Stomach (tissue), 8 donors: ENCODE measurements at regions not wholly inside any gene's neighbourhood (a gene's known extent, or its start where the extent isn't known, plus 50 kb on each side); places are given as distances from the start of the nearest gene placed in this dataset.
A peak's percentile ranks its signal among the peaks of the same experiment; 100 is the strongest.

Source experiments
- DNase-seq, 2 donors: peaks; one replicate each; pipeline versions ENCODE4 v3.0.0 to v3.0.0-alpha.2; 2013 to 2019
- H3K27ac ChIP-seq, 5 donors: fragments of 200-600 bp in 4 of 5; sonication (generic) in 4 of 5; one replicate each; pipeline ENCODE4 v1.5.1; 2013 to 2019; ENCODE audit warnings: mild to moderate bottlenecking in 1 of 5, moderate library complexity in 1 of 5
- H3K27me3 ChIP-seq, 3 donors: fragments of 200-600 bp; sonication (generic); one replicate each; pipeline ENCODE4 v1.5.1; 2017 to 2019; ENCODE audit warnings: mixed run types in 1 of 3
- H3K36me3 ChIP-seq, 4 donors: fragments of 200-600 bp; sonication (generic); 1 replicate in 3 of 4; 2 replicates in 1 of 4; pipeline ENCODE4 v1.5.1; 2016 to 2019
- H3K4me1 ChIP-seq, 4 donors: fragments of 200-600 bp; sonication (generic); one replicate each; pipeline ENCODE4 v1.5.1; 2016 to 2019
- H3K4me3 ChIP-seq, 4 donors: fragments of 200-600 bp; sonication (generic) in 3 of 4; one replicate each; pipeline ENCODE4 v1.5.1; 2016 to 2019; ENCODE audit warnings: mild to moderate bottlenecking in 1 of 4
- H3K9me3 ChIP-seq, 4 donors: fragments of 200-600 bp; sonication (generic); one replicate each; pipeline ENCODE4 v1.5.1; 2016 to 2019
- EP300 ChIP-seq: sonication (generic); formaldehyde crosslinking; IDR thresholded peaks from one replicate; pipeline ENCODE4 v1.6.1; 2017; ENCODE audit warnings: antibody characterized with exemption
- POLR2A ChIP-seq, 4 donors: fragments of 450-650 bp; IDR thresholded peaks; one replicate each; pipeline ENCODE4 v1.6.1; 2016; ENCODE audit warnings: antibody characterized with exemption in 4 of 4, control low read depth in 2 of 4, mild to moderate bottlenecking in 1 of 4, moderate library complexity in 1 of 4
- POLR2AphosphoS5 ChIP-seq, 3 donors: sonication (generic); formaldehyde crosslinking; IDR thresholded peaks; one replicate each; pipeline ENCODE4 v1.6.1; 2016; ENCODE audit warnings: antibody characterized with exemption in 3 of 3
- WGBS, 5 donors: extraction: QIAGEN DNeasy Blood & Tissue Kit in 3 of 5; methylation state at CpG; one replicate each; pipeline versions ENCODE4 v1.1.5 to v1.1.7; 2013 to 2018; 5-methylcytosine and 5-hydroxymethylcytosine counted together
- intact Hi-C: fragments of 100-400 bp; cut with DNase I; formaldehyde crosslinking; loops from one replicate; pipeline ENCODE4 v1.15.1; 2023; ENCODE audit warnings: low total_unique reads
- TF ChIP-seq, protein P1 (sequence below), 7 experiments: fragments of 450-650 bp in 4 of 7; fragments of 200-600 bp in 3 of 7; sonication (generic) in 3 of 7; IDR thresholded peaks; one replicate each; pipeline ENCODE4 v1.5.1; 2016 to 2019; ENCODE audit warnings: antibody characterized with exemption in 7 of 7, control low read depth in 2 of 7, mild to moderate bottlenecking in 1 of 7
- donor health status: healthy with polysubstance abuse.
- donor health status: Bipolar disorder and iron deficiency.
- donor health status: healthy.

DNA sequence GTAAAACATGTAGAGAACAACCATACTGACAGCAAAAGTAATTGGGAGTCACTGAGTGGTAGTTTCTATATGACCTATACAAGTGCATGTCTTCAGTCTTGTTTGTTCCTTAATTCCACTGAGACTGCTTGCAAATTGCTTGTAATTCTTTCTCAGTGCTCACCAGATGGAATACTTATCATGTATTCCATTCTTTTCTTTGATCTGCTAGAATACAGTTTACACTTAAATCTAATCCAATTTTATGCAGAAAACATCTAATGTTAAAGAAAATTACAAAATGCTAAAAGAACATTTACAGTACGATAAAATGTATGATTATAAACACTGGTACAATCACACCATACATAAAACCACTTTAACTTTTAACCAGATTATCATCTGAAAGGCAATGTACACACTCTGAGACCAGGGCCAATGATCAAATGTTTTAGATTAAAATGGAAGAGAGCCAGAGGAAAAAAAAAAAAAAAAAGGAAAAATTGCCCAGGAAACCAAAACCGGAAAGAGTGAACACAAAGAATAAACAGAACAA lies 741.4 kb downstream of the FAT4 start:
- no peak overlapping the region for H3K4me3 ChIP-seq
- H3K27ac ChIP-seq = no peak overlapping the region
- H3K27me3 ChIP-seq = no peaks in the 10 kb centered on the region
- no peaks in the 10 kb centered on the region for H3K9me3 ChIP-seq
- WGBS, 5 donors = 12 to 42% (median 21%) methylated on average over 2 of the region's 2 CpGs
- no peaks in the 10 kb centered on the region for H3K36me3 ChIP-seq
- DNase-seq = peak in 1 of 2 donors; percentile 9
- peaks cover 0 to 4% (median 0%) of the 10 kb centered on the region in 4 donors for H3K4me1 ChIP-seq
- intact Hi-C loops = no loop called here
- no peak for TF ChIP-seq EP300
- no peak for TF ChIP-seq POLR2A (IDR thresholded peaks at IDR 0.05)
- TF ChIP-seq, protein P1, sequence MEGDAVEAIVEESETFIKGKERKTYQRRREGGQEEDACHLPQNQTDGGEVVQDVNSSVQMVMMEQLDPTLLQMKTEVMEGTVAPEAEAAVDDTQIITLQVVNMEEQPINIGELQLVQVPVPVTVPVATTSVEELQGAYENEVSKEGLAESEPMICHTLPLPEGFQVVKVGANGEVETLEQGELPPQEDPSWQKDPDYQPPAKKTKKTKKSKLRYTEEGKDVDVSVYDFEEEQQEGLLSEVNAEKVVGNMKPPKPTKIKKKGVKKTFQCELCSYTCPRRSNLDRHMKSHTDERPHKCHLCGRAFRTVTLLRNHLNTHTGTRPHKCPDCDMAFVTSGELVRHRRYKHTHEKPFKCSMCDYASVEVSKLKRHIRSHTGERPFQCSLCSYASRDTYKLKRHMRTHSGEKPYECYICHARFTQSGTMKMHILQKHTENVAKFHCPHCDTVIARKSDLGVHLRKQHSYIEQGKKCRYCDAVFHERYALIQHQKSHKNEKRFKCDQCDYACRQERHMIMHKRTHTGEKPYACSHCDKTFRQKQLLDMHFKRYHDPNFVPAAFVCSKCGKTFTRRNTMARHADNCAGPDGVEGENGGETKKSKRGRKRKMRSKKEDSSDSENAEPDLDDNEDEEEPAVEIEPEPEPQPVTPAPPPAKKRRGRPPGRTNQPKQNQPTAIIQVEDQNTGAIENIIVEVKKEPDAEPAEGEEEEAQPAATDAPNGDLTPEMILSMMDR (IDR thresholded peaks at IDR 0.05) = no peak
- no peak for TF ChIP-seq POLR2AphosphoS5 (IDR thresholded peaks at IDR 0.05)

DNA sequence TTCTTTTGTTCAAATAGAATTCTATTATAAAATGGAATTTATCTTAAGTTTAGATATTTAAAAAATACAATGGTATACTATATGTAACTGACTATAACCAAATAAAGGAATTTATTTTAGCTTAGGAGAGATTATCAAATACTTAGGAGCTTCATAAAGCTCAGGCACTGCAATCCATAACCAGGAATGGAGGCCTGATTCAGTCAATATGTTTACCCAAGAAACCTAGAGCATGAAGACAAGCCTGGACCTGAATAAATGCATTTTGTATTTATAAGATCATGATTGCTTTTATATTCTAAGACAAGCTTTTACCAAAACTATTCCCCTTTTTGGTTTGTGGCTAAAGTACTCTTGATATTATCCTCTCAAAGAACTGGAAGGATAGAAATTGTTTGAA lies 742.6 kb downstream of the FAT4 start:
- no peaks in the 10 kb centered on the region for H3K9me3 ChIP-seq
- intact Hi-C loops = no loop called here
- no peak overlapping the region for H3K27ac ChIP-seq
- DNase-seq = no peak
- H3K4me3 ChIP-seq = no peak overlapping the region
- no peaks in the 10 kb centered on the region for H3K4me1 ChIP-seq
- H3K36me3 ChIP-seq = no peaks in the 10 kb centered on the region
- no peaks in the 10 kb centered on the region for H3K27me3 ChIP-seq
- TF ChIP-seq EP300 (no peak), POLR2A (IDR thresholded peaks at IDR 0.05) (no peak), POLR2AphosphoS5 (IDR thresholded peaks at IDR 0.05) (no peak)
- TF ChIP-seq, protein P1 (IDR thresholded peaks at IDR 0.05) = no peak

DNA sequence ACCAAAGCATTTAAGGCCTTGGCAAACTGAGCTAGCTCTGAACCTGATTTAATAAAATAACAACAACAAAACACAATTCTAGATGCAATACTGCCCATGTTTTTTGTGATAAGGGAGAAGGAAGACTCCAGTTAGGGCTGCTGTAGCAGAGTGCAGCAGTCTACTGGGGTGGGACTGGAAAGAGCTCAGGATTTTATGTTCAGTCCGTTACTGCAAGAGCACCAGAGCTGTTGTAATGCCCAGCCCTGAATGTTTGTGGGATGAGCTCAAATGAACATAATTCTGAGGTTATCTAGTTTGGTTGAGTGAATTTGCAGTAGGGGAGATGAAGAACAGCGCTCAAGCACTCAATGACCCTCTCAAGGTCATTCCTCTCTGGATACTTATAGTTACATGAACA lies 743.8 kb downstream of the FAT4 start:
- H3K27ac ChIP-seq = no peak overlapping the region
- no peak overlapping the region for H3K4me3 ChIP-seq
- H3K9me3 ChIP-seq = no peaks in the 10 kb centered on the region
- H3K4me1 ChIP-seq = no peaks in the 10 kb centered on the region
- 85 to 97% (median 87%) methylated on average over 2 of the region's 2 CpGs for WGBS, 5 donors
- intact Hi-C loops = no loop called here
- TF ChIP-seq POLR2A (IDR thresholded peaks at IDR 0.05) (no peak), POLR2AphosphoS5 (IDR thresholded peaks at IDR 0.05) (no peak)
- TF ChIP-seq, protein P1 (IDR thresholded peaks at IDR 0.05) = no peak
- no peak for DNase-seq
- no peaks in the 10 kb centered on the region for H3K27me3 ChIP-seq
- H3K36me3 ChIP-seq = no peaks in the 10 kb centered on the region

DNA sequence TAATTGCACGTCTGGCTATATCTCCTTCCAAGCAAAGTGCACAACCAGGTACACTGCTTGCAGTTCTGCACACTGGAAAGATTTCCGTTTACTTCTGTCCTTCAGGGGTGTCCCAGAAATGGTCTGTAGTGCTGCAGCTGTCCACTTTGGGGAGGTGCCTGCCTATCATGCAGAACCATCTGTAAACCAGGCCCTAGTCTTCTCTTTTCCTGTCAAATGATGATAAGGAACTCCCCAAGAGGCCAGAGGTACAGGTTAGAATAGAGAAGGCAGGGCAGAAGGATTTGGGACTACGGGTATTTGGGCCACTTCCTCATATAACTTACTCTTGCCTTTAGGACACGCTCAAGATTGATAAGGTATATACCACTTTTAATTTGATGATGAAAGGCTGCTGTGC lies 746.9 kb downstream of the FAT4 start:
- Histone ChIP-seq H3K27ac (no peak overlapping the region), H3K36me3 (no peaks in the 10 kb centered on the region), H3K4me3 (no peak overlapping the region), H3K4me1 (no peaks in the 10 kb centered on the region), H3K27me3 (no peaks in the 10 kb centered on the region), H3K9me3 (no peaks in the 10 kb centered on the region)
- no peak for DNase-seq
- TF ChIP-seq, protein P1 (IDR thresholded peaks at IDR 0.05) = no peak
- no peak for TF ChIP-seq POLR2AphosphoS5 (IDR thresholded peaks at IDR 0.05)
- no peak for TF ChIP-seq POLR2A (IDR thresholded peaks at IDR 0.05)
- TF ChIP-seq EP300 = no peak
- intact Hi-C loops = no loop called here
- whole genome bisulfite sequencing, 5 donors = 81 to 94% (median 92%) methylated on average over 4 of the region's 4 CpGs
